PC-3 (cell line): ENCODE measurements at regions not wholly inside any gene's neighbourhood (a gene's known extent, or its start where the extent isn't known, plus 50 kb on each side); places are given as distances from the start of the nearest gene placed in this dataset.

Source experiments
- ATAC-seq: fragments of 200-7000 bp; cut with Tn5 transposase; 2 replicates; pipeline ENCODE4 v1.9.1; 2020; ENCODE audit warnings: mild to moderate bottlenecking, moderate library complexity
- BruUV-seq: library from RNA; stranded (reverse); fragments of 400-500 nt; replicated peaks from 2 replicates; lab custom pipeline; 2021; lab: Mats Ljungman, UMichigan
- CTCF ChIA-PET: fragments of 300-600 bp; sonication (Branson Sonifier 250); formaldehyde crosslinking; loops from one replicate; lab custom pipeline; 2022; ENCODE audit warnings: antibody characterized with exemption; lab: Charles Lee
- POLR2A ChIA-PET: fragments of 300-600 bp; sonication (Branson Sonifier 250); formaldehyde crosslinking; loops from one replicate; lab custom pipeline; 2022; ENCODE audit warnings: antibody characterized with exemption; ENCODE audit not compliant: unreplicated experiment; lab: Charles Lee
- DNase-seq: peaks from one replicate; pipeline ENCODE4 v3.0.0-alpha.2; 2015
- H2AFZ ChIP-seq: fragments of 300-600 bp; sonication (generic); 2 replicates; pipeline ENCODE4 v1.6.0; 2016; ENCODE audit warnings: antibody characterized with exemption, low read length
- H3F3A ChIP-seq: fragments of 300-600 bp; sonication (generic); one replicate; pipeline ENCODE4 v1.6.0; 2017; ENCODE audit warnings: antibody characterized with exemption, low read length, control low read depth, mild to moderate bottlenecking; ENCODE audit not compliant: unreplicated experiment
- H3K27ac ChIP-seq: fragments of 300-600 bp; sonication (generic); 2 replicates; pipeline ENCODE4 v1.5.1; 2016; ENCODE audit warnings: mild to moderate bottlenecking, low read length
- H3K27me3 ChIP-seq: fragments of 300-600 bp; sonication (generic); 2 replicates; pipeline ENCODE4 v1.6.1; 2016; ENCODE audit warnings: low read length, mixed read lengths
- H3K36me3 ChIP-seq: fragments of 300-600 bp; sonication (generic); 2 replicates; pipeline ENCODE4 v1.6.1; 2016; ENCODE audit warnings: low read depth, mixed run types, low read length, mixed read lengths
- H3K4me1 ChIP-seq: fragments of 300-600 bp; sonication (generic); 2 replicates; pipeline ENCODE4 v1.5.1; 2016; ENCODE audit warnings: low read length; ENCODE audit not compliant: insufficient read depth
- H3K4me2 ChIP-seq: fragments of 300-600 bp; sonication (generic); 2 replicates; pipeline ENCODE4 v1.6.0; 2016; ENCODE audit warnings: low read length
- H3K4me3 ChIP-seq: fragments of 300-600 bp; sonication (generic); 2 replicates; pipeline ENCODE4 v1.5.1; 2016; ENCODE audit warnings: mild to moderate bottlenecking, low read length, mixed read lengths
- H3K79me2 ChIP-seq: fragments of 300-600 bp; sonication (generic); 2 replicates; pipeline ENCODE4 v1.6.1; 2017; ENCODE audit warnings: low read length, mixed read lengths
- H3K9ac ChIP-seq: fragments of 300-600 bp; sonication (generic); 2 replicates; pipeline ENCODE4 v1.6.0; 2016; ENCODE audit warnings: mild to moderate bottlenecking, low read length
- H3K9me2 ChIP-seq: fragments of 300-600 bp; sonication (generic); replicated peaks from 2 replicates; pipeline ENCODE4 v1.6.1; 2016; ENCODE audit warnings: mixed run types, low read length, mixed read lengths
- H3K9me3 ChIP-seq: fragments of 300-600 bp; sonication (generic); 2 replicates; pipeline ENCODE4 v1.6.1; 2016; ENCODE audit warnings: low read length, mixed read lengths
- H4K20me1 ChIP-seq: fragments of 300-600 bp; sonication (generic); 2 replicates; pipeline ENCODE4 v1.6.1; 2016; ENCODE audit warnings: low read length, mixed read lengths
- EZH2 ChIP-seq: fragments of 300-600 bp; sonication (generic); IDR thresholded peaks from one replicate; pipeline ENCODE4 v1.6.1; 2017; ENCODE audit warnings: antibody characterized with exemption, mild to moderate bottlenecking, low read length; ENCODE audit not compliant: unreplicated experiment
- EZH2phosphoT487 ChIP-seq: fragments of 300-600 bp; sonication (generic); IDR thresholded peaks from 2 replicates; pipeline ENCODE4 v1.6.1; 2018; ENCODE audit warnings: mild to moderate bottlenecking, antibody characterized with exemption, low read length, borderline replicate concordance
- intact Hi-C: fragments of 100-400 bp; cut with micrococcal nuclease; formaldehyde crosslinking; loops from 2 replicates; pipeline ENCODE4 v1.9.0; 2023
- TF ChIP-seq, protein P1 (sequence below): fragments of 300-600 bp; sonication (generic); conservative IDR thresholded peaks from 2 replicates; pipeline ENCODE4 v1.5.1; 2017; ENCODE audit warnings: antibody characterized with exemption, low read depth, mild to moderate bottlenecking, low read length

DNA sequence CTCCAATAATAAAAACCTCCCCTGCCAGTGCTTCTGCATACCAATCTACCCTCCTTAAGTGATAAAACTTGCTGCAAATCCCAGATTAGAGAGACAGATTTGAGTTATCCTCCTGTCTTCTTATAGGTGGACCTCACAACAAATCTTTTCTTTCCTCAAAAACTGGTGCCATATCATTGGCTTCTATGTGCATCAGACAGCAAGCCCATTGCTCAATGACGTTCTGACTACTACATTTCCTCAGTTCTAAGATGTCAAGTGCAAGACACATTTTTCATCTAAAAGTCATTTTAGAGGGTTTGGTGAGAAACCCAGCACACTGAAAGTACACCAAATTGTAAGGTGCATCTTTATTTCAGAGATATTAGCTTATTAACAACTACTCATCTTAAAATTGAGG, 107.8 kb upstream of the VAV3 start:
- intact Hi-C loops, result no loop called here
- no peak overlapping the region for H3K4me2 ChIP-seq
- POLR2A ChIA-PET, result no interaction called here

GRCh38 chr1:108072212-108072611, 107.2 kb upstream of the VAV3 start:
- no peak for DNase-seq

More for the DNA sequence above, 107.8 kb upstream of the VAV3 start:
- no peaks in the 10 kb centered on the region for H3K27me3 ChIP-seq
- no TSS peak for BruUV-seq
- DNase-seq (no peak), ATAC-seq (no peak)
- CTCF ChIA-PET, result no interaction called here
- H3K27ac ChIP-seq, result no peak overlapping the region
- no peaks in the 10 kb centered on the region for H4K20me1 ChIP-seq
- H2AFZ ChIP-seq, result no peak overlapping the region
- no peaks in the 10 kb centered on the region for H3K9me3 ChIP-seq
- TF ChIP-seq, protein P1, sequence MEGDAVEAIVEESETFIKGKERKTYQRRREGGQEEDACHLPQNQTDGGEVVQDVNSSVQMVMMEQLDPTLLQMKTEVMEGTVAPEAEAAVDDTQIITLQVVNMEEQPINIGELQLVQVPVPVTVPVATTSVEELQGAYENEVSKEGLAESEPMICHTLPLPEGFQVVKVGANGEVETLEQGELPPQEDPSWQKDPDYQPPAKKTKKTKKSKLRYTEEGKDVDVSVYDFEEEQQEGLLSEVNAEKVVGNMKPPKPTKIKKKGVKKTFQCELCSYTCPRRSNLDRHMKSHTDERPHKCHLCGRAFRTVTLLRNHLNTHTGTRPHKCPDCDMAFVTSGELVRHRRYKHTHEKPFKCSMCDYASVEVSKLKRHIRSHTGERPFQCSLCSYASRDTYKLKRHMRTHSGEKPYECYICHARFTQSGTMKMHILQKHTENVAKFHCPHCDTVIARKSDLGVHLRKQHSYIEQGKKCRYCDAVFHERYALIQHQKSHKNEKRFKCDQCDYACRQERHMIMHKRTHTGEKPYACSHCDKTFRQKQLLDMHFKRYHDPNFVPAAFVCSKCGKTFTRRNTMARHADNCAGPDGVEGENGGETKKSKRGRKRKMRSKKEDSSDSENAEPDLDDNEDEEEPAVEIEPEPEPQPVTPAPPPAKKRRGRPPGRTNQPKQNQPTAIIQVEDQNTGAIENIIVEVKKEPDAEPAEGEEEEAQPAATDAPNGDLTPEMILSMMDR, result no peak
- no peak for TF ChIP-seq EZH2
- TF ChIP-seq EZH2phosphoT487, result no peak
- no peak overlapping the region for H3K4me3 ChIP-seq
- H3K9me2 ChIP-seq, result no peaks in the 10 kb centered on the region
- no peaks in the 10 kb centered on the region for H3K36me3 ChIP-seq
- no peak overlapping the region for H3K9ac ChIP-seq
- H3K4me1 ChIP-seq, result no peaks in the 10 kb centered on the region
- H3F3A ChIP-seq, result no peaks in the 10 kb centered on the region
- no peaks in the 10 kb centered on the region for H3K79me2 ChIP-seq

DNA sequence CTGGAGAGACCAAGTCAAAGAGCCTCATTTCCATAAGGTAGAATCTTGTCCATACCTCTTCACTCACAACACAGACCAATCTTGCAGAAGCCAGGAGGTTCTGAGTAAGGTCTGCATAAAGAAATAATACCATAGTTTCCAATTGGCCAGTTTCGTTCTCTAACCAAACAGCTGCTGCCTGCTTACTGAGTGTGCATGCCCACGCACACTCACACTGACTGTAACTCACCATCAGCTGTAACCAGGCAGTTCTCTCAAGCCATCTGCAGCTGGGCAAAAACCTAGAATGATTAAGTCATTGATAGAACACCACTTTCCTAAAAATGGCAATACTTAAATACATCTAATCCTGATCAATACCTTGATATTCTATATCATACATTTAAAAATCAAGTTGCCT, 106.6 kb upstream of the VAV3 start:
- H3K27ac ChIP-seq, result no peak overlapping the region
- H3K4me3 ChIP-seq, result no peak overlapping the region
- no peak overlapping the region for H2AFZ ChIP-seq
- no peaks in the 10 kb centered on the region for H3K79me2 ChIP-seq
- CTCF ChIA-PET, result no interaction called here
- no TSS peak for BruUV-seq
- ATAC-seq, result no peak
- H3K9ac ChIP-seq, result no peak overlapping the region
- intact Hi-C loops, result no loop called here
- no peaks in the 10 kb centered on the region for H3K27me3 ChIP-seq
- no peaks in the 10 kb centered on the region for H3K9me2 ChIP-seq
- H3K4me2 ChIP-seq, result no peak overlapping the region
- DNase-seq, result no peak
- H3F3A ChIP-seq, result no peaks in the 10 kb centered on the region
- no peaks in the 10 kb centered on the region for H3K4me1 ChIP-seq
- H3K36me3 ChIP-seq, result no peaks in the 10 kb centered on the region
- H4K20me1 ChIP-seq, result no peaks in the 10 kb centered on the region
- POLR2A ChIA-PET, result no interaction called here
- TF ChIP-seq, protein P1, result no peak
- TF ChIP-seq EZH2phosphoT487, result no peak
- no peak for TF ChIP-seq EZH2
- no peaks in the 10 kb centered on the region for H3K9me3 ChIP-seq

More at GRCh38 chr1:108072212-108072611, 107.2 kb upstream of the VAV3 start:
- no TSS peak for BruUV-seq
- Histone ChIP-seq H3K9me2 (no peaks in the 10 kb centered on the region), H3F3A (no peaks in the 10 kb centered on the region), H4K20me1 (no peaks in the 10 kb centered on the region), H3K27me3 (no peaks in the 10 kb centered on the region), H3K4me1 (no peaks in the 10 kb centered on the region), H3K36me3 (no peaks in the 10 kb centered on the region), H3K79me2 (no peaks in the 10 kb centered on the region), H3K9me3 (no peaks in the 10 kb centered on the region), H3K9ac (no peak overlapping the region), H3K4me3 (no peak overlapping the region), H2AFZ (no peak overlapping the region), H3K4me2 (no peak overlapping the region), H3K27ac (no peak overlapping the region)
- ChIA-PET CTCF (no interaction called here), POLR2A (no interaction called here)
- no peak for ATAC-seq
- intact Hi-C loops, result no loop called here
- TF ChIP-seq EZH2phosphoT487, result no peak
- no peak for TF ChIP-seq EZH2
